H9 (cell line): ENCODE measurements at regions not wholly inside any gene's neighbourhood (a gene's known extent, or its start where the extent isn't known, plus 50 kb on each side); places are given as distances from the start of the nearest gene placed in this dataset.

Experiments
- DNase-seq: peaks from one replicate; pipeline ENCODE4 v3.0.0-alpha.2; 2017
- H2AFZ ChIP-seq: one replicate; pipeline ENCODE4 v1.6.1; 2013; ENCODE audit warnings: mild to moderate bottlenecking, low read length, control low read depth, moderate library complexity
- H2AK5ac ChIP-seq: 2 replicates; pipeline ENCODE4 v1.6.1; 2013; ENCODE audit warnings: low read length, control low read depth, mixed read lengths; ENCODE audit not compliant: insufficient read length
- H2BK120ac ChIP-seq: one replicate; pipeline ENCODE4 v1.6.1; 2013; ENCODE audit warnings: low read depth, mild to moderate bottlenecking, low read length, control low read depth, inconsistent platforms; ENCODE audit not compliant: poor library complexity, severe bottlenecking
- H2BK12ac ChIP-seq: 2 replicates; pipeline ENCODE4 v1.6.1; 2013; ENCODE audit warnings: low read length, control low read depth, mixed read lengths, low read depth; ENCODE audit not compliant: insufficient read length
- H2BK15ac ChIP-seq: 2 replicates; pipeline ENCODE4 v1.6.1; 2013; ENCODE audit warnings: low read depth, low read length, control low read depth
- H2BK20ac ChIP-seq: one replicate; pipeline ENCODE4 v1.6.1; 2013; ENCODE audit warnings: low read depth, mild to moderate bottlenecking, low read length, control low read depth, inconsistent platforms; ENCODE audit not compliant: poor library complexity, severe bottlenecking
- H2BK5ac ChIP-seq: 2 replicates; pipeline ENCODE4 v1.6.1; 2013; ENCODE audit warnings: low read length, control low read depth, mixed read lengths; ENCODE audit not compliant: insufficient read length
- H3K14ac ChIP-seq: 2 replicates; pipeline ENCODE4 v1.6.1; 2013; ENCODE audit warnings: low read length, control low read depth; ENCODE audit not compliant: insufficient read depth
- H3K18ac ChIP-seq: 2 replicates; pipeline ENCODE4 v1.6.1; 2013; ENCODE audit warnings: low read depth, mild to moderate bottlenecking, mixed read lengths, low read length, control low read depth; ENCODE audit not compliant: insufficient read length
- H3K23ac ChIP-seq: 2 replicates; pipeline ENCODE4 v1.6.1; 2013; ENCODE audit warnings: low read length, control low read depth, mixed read lengths, low read depth; ENCODE audit not compliant: insufficient read length
- H3K23me2 ChIP-seq: 2 replicates; pipeline ENCODE4 v1.6.1; 2013; ENCODE audit warnings: low read depth, mild to moderate bottlenecking, mixed read lengths, low read length, control low read depth; ENCODE audit not compliant: insufficient read length, poor library complexity, severe bottlenecking
- H3K27ac ChIP-seq: 2 replicates; pipeline ENCODE4 v1.5.1; 2013; ENCODE audit warnings: low read length, control low read depth, mixed read lengths, low read depth; ENCODE audit not compliant: insufficient read length
- H3K27me3 ChIP-seq: 2 replicates; pipeline ENCODE4 v1.6.1; 2013; ENCODE audit warnings: low read length, control low read depth, inconsistent platforms; ENCODE audit not compliant: insufficient read depth
- H3K4ac ChIP-seq: 2 replicates; pipeline ENCODE4 v1.6.1; 2013; ENCODE audit warnings: low read depth, mild to moderate bottlenecking, control low read depth, inconsistent platforms, low read length, moderate library complexity
- H3K4me1 ChIP-seq: 2 replicates; pipeline ENCODE4 v1.6.1; 2013; ENCODE audit warnings: low read length, control low read depth, inconsistent platforms; ENCODE audit not compliant: insufficient read depth
- H3K4me2 ChIP-seq: 2 replicates; pipeline ENCODE4 v1.6.1; 2013; ENCODE audit warnings: low read length, control low read depth, mixed read lengths; ENCODE audit not compliant: insufficient read length, insufficient read depth
- H3K56ac ChIP-seq: 2 replicates; pipeline ENCODE4 v1.6.1; 2013; ENCODE audit warnings: low read depth, mild to moderate bottlenecking, mixed read lengths, low read length, control low read depth; ENCODE audit not compliant: insufficient read length
- H3K79me1 ChIP-seq: 2 replicates; pipeline ENCODE4 v1.6.1; 2013; ENCODE audit warnings: low read depth, mild to moderate bottlenecking, moderate library complexity, low read length, control low read depth, inconsistent platforms; ENCODE audit not compliant: insufficient read depth, poor library complexity, severe bottlenecking
- H3K79me2 ChIP-seq: 2 replicates; pipeline ENCODE4 v1.6.1; 2013; ENCODE audit warnings: low read length, control low read depth, inconsistent platforms; ENCODE audit not compliant: insufficient read depth
- H3K9ac ChIP-seq: 2 replicates; pipeline ENCODE4 v1.6.1; 2013; ENCODE audit warnings: low read length, control low read depth, mixed read lengths; ENCODE audit not compliant: insufficient read length; ENCODE audit errors: extremely low read depth
- H3K9me3 ChIP-seq: one replicate; pipeline ENCODE4 v1.6.1; 2013; ENCODE audit warnings: low read depth, low read length, inconsistent platforms; ENCODE audit not compliant: control insufficient read depth
- H3T11ph ChIP-seq: one replicate; pipeline ENCODE4 v1.6.1; 2013; ENCODE audit warnings: mild to moderate bottlenecking, low read length, control low read depth, inconsistent platforms
- H4K20me1 ChIP-seq: one replicate; pipeline ENCODE4 v1.6.1; 2013; ENCODE audit not compliant: control insufficient read depth, insufficient read length, insufficient read depth
- H4K5ac ChIP-seq: 2 replicates; pipeline ENCODE4 v1.6.1; 2013; ENCODE audit warnings: low read depth, mild to moderate bottlenecking, mixed read lengths, low read length, control low read depth; ENCODE audit not compliant: insufficient read length
- H4K8ac ChIP-seq: replicated peaks from 2 replicates; pipeline ENCODE4 v1.6.1; 2013; ENCODE audit warnings: low read length, control low read depth, mixed read lengths, low read depth; ENCODE audit not compliant: insufficient read length
- H4K91ac ChIP-seq: 2 replicates; pipeline ENCODE4 v1.6.1; 2013; ENCODE audit warnings: low read depth, mild to moderate bottlenecking, moderate library complexity, mixed read lengths, low read length, control low read depth; ENCODE audit not compliant: insufficient read length
- H3K27ac Mint-ChIP-seq, 3 experiments: 2 replicates in 2 of 3; 3 replicates in 1 of 3; pipeline ENCODE4 v1.8.0; 2020 to 2021; ENCODE audit warnings: mixed read lengths in 3 of 3, mild to moderate bottlenecking in 1 of 3, moderate library complexity in 1 of 3
- H3K27me3 Mint-ChIP-seq: 2 replicates; pipeline ENCODE4 v1.8.0; 2021; ENCODE audit warnings: low read depth, mild to moderate bottlenecking, moderate library complexity, mixed read lengths
- H3K36me3 Mint-ChIP-seq, 3 experiments: 2 replicates in 2 of 3; 3 replicates in 1 of 3; pipeline ENCODE4 v1.8.0; 2020 to 2021; ENCODE audit warnings: low read depth in 3 of 3, mixed read lengths in 3 of 3; ENCODE audit not compliant: insufficient read depth in 1 of 3
- H3K4me1 Mint-ChIP-seq, 2 experiments: 2 replicates each; pipeline ENCODE4 v1.8.0; 2020; ENCODE audit warnings: mixed read lengths in 2 of 2
- H3K4me3 Mint-ChIP-seq, 2 experiments: 2 replicates in 1 of 2; 3 replicates in 1 of 2; pipeline ENCODE4 v1.8.0; 2020 to 2021; ENCODE audit warnings: mild to moderate bottlenecking in 2 of 2, mixed read lengths in 2 of 2, moderate library complexity in 1 of 2
- H3K9me3 Mint-ChIP-seq, 2 experiments: 2 replicates in 1 of 2; 3 replicates in 1 of 2; pipeline ENCODE4 v1.8.0; 2020; ENCODE audit warnings: mild to moderate bottlenecking in 2 of 2, mixed read lengths in 2 of 2, moderate library complexity in 1 of 2
- CTCF ChIP-seq: fragments of 200-600 bp; sonication (generic); conservative IDR thresholded peaks from 3 replicates; pipeline ENCODE4 v1.8.0; 2021; ENCODE audit warnings: antibody characterized with exemption, mild to moderate bottlenecking
- WGBS: extraction: QIAGEN DNeasy Blood & Tissue Kit; methylation state at CpG from one replicate; pipeline ENCODE4 v1.1.7; 2013; ENCODE audit warnings: missing lambda C conversion rate, low lambda C conversion rate, mixed read lengths; ENCODE audit not compliant: insufficient read length; ENCODE audit errors: extremely low coverage; 5-methylcytosine and 5-hydroxymethylcytosine counted together

- no peak overlapping the region for H3K27ac ChIP-seq
- H2BK12ac ChIP-seq = no peak overlapping the region
- H2BK5ac ChIP-seq = no peak overlapping the region
- H3K79me1 ChIP-seq = no peaks in the 10 kb centered on the region
- H2AK5ac ChIP-seq = no peak overlapping the region
- H3K79me2 ChIP-seq = no peaks in the 10 kb centered on the region
- H3K9me3 ChIP-seq = no peaks in the 10 kb centered on the region
- Mint-ChIP-seq H3K36me3 (no peaks in the 10 kb centered on the region), H3K9me3 (no peaks in the 10 kb centered on the region; a peak in 1 of 5 replicates), H3K27me3 (peaks cover 2% of the 10 kb centered on the region), H3K4me3 (no peak overlapping the region), H3K4me1 (peaks cover 0 to 3% of the 10 kb centered on the region in 2 experiments; a peak in 1 of 4 replicates), H3K27ac (no peak overlapping the region; a peak in 1 of 7 replicates)
- no peak overlapping the region for H2BK20ac ChIP-seq
- H3T11ph ChIP-seq = no peak overlapping the region
- H3K14ac ChIP-seq = no peak overlapping the region
- no peak overlapping the region for H4K5ac ChIP-seq
- no peak overlapping the region for H2BK15ac ChIP-seq
- TF ChIP-seq CTCF = no peak
- H2BK120ac ChIP-seq = no peak overlapping the region
- no peak overlapping the region for H3K4me2 ChIP-seq
- no peak overlapping the region for H3K4ac ChIP-seq
- H3K23me2 ChIP-seq = no peaks in the 10 kb centered on the region
- H4K91ac ChIP-seq = no peak overlapping the region
- no peaks in the 10 kb centered on the region for H4K20me1 ChIP-seq
- no peak overlapping the region for H3K56ac ChIP-seq
- DNase-seq = no peak
- no peak overlapping the region for H3K23ac ChIP-seq
- no peaks in the 10 kb centered on the region for H3K27me3 ChIP-seq
- H3K18ac ChIP-seq = no peak overlapping the region
- no peaks in the 10 kb centered on the region for H3K4me1 ChIP-seq
- WGBS = no CpG with 5 or more reads among the region's 8 CpGs
- no peak overlapping the region for H3K9ac ChIP-seq
- H4K8ac ChIP-seq = no peak overlapping the region
- no peak overlapping the region for H2AFZ ChIP-seq
Measured at GRCh38 chr10:43980313-43980712, 331.6 kb upstream of the ZNF32 start.
